Stimulated activated effector memory CD8-positive, alpha-beta T cell treated with anti-CD3 and anti-CD28 coated beads, Interleukin-12 subunit alpha, Interleukin-12 subunit beta, amount 100 ng/mL, for 72 hours (primary cell): ENCODE measurements at regions not wholly inside any gene's neighbourhood (a gene's known extent, or its start where the extent isn't known, plus 50 kb on each side); places are given as distances from the start of the nearest gene placed in this dataset.
A peak's percentile ranks its signal among the peaks of the same experiment; 100 is the strongest.

Experiments
- ATAC-seq: fragments of 150-1000 bp; cut with Tn5 transposase; 2 replicates; pipeline ENCODE4 v1.10.0; 2021
- DNase-seq, 2 donors: peaks; one replicate each; pipeline ENCODE4 v3.0.0; 2021 to 2022; ENCODE audit warnings: low spot score in 2 of 2
- H3K27ac Mint-ChIP-seq: one replicate; pipeline ENCODE4 v1.8.0; 2022; ENCODE audit warnings: mild to moderate bottlenecking, mixed read lengths
- H3K36me3 Mint-ChIP-seq: one replicate; pipeline ENCODE4 v1.8.0; 2022; ENCODE audit warnings: mild to moderate bottlenecking, mixed read lengths
- H3K4me1 Mint-ChIP-seq: one replicate; pipeline ENCODE4 v1.8.0; 2022; ENCODE audit warnings: mixed read lengths
- H3K4me3 Mint-ChIP-seq: one replicate; pipeline ENCODE4 v1.8.0; 2022; ENCODE audit warnings: mild to moderate bottlenecking, mixed read lengths
- H3K9me3 Mint-ChIP-seq: one replicate; pipeline ENCODE4 v1.8.0; 2022; ENCODE audit warnings: mixed read lengths

GRCh38 chr10:131010965-131011575, 300.5 kb downstream of the TCERG1L start:
- DNase-seq (no peak), ATAC-seq (no peak)
- H3K9me3 Mint-ChIP-seq, result no peaks in the 10 kb centered on the region
- no peaks in the 10 kb centered on the region for H3K36me3 Mint-ChIP-seq
- H3K4me1 Mint-ChIP-seq, result no peaks in the 10 kb centered on the region
- no peak overlapping the region for H3K27ac Mint-ChIP-seq
- no peak overlapping the region for H3K4me3 Mint-ChIP-seq

GRCh38 chr10:131011936-131012640, 299.4 kb downstream of the TCERG1L start:
- no peak for ATAC-seq
- no peaks in the 10 kb centered on the region for H3K9me3 Mint-ChIP-seq
- no peak overlapping the region for H3K4me3 Mint-ChIP-seq

GRCh38 chr10:131012641-131012985, 298.9 kb downstream of the TCERG1L start:
- no peaks in the 10 kb centered on the region for H3K4me1 Mint-ChIP-seq
- no peak overlapping the region for H3K4me3 Mint-ChIP-seq
- no peak overlapping the region for H3K27ac Mint-ChIP-seq
- no peaks in the 10 kb centered on the region for H3K36me3 Mint-ChIP-seq
- no peaks in the 10 kb centered on the region for H3K9me3 Mint-ChIP-seq
- ATAC-seq (no peak), DNase-seq (no peak)

More at GRCh38 chr10:131011936-131012640, 299.4 kb downstream of the TCERG1L start:
- H3K4me1 Mint-ChIP-seq, result no peaks in the 10 kb centered on the region
- DNase-seq, result no peak
- no peak overlapping the region for H3K27ac Mint-ChIP-seq
- H3K36me3 Mint-ChIP-seq, result no peaks in the 10 kb centered on the region

- no peak overlapping the region for H3K27ac Mint-ChIP-seq
These were observed 298.1 kb downstream of the TCERG1L start for GRCh38 chr10:131013281-131013912.

GRCh38 chr10:131014271-131014670, 297.2 kb downstream of the TCERG1L start:
- no peak for DNase-seq
- Mint-ChIP-seq H3K27ac (no peak overlapping the region), H3K4me1 (no peaks in the 10 kb centered on the region), H3K4me3 (no peak overlapping the region), H3K36me3 (no peaks in the 10 kb centered on the region), H3K9me3 (no peaks in the 10 kb centered on the region)
- ATAC-seq, result no peak

More at GRCh38 chr10:131013281-131013912, 298.1 kb downstream of the TCERG1L start:
- ATAC-seq (no peak), DNase-seq (no peak)
- Mint-ChIP-seq H3K36me3 (no peaks in the 10 kb centered on the region), H3K9me3 (no peaks in the 10 kb centered on the region), H3K4me3 (no peak overlapping the region), H3K4me1 (no peaks in the 10 kb centered on the region)

- no peak overlapping the region for H3K4me3 Mint-ChIP-seq
- H3K36me3 Mint-ChIP-seq, result no peaks in the 10 kb centered on the region
- DNase-seq (no peak), ATAC-seq (no peak)
- H3K27ac Mint-ChIP-seq, result no peak overlapping the region
- H3K4me1 Mint-ChIP-seq, result no peaks in the 10 kb centered on the region
- H3K9me3 Mint-ChIP-seq, result no peaks in the 10 kb centered on the region
These were observed 296.2 kb downstream of the TCERG1L start for GRCh38 chr10:131015271-131015670.

GRCh38 chr10:131016556-131016955, 295.0 kb downstream of the TCERG1L start:
- no peaks in the 10 kb centered on the region for H3K4me1 Mint-ChIP-seq
- ATAC-seq (no peak), DNase-seq (no peak)
- H3K27ac Mint-ChIP-seq, result no peak overlapping the region
- no peaks in the 10 kb centered on the region for H3K9me3 Mint-ChIP-seq
- no peaks in the 10 kb centered on the region for H3K36me3 Mint-ChIP-seq
- no peak overlapping the region for H3K4me3 Mint-ChIP-seq

- no peaks in the 10 kb centered on the region for H3K9me3 Mint-ChIP-seq
- H3K36me3 Mint-ChIP-seq, result no peaks in the 10 kb centered on the region
- H3K4me3 Mint-ChIP-seq, result no peak overlapping the region
- no peaks in the 10 kb centered on the region for H3K4me1 Mint-ChIP-seq
- peak; percentile 14 for ATAC-seq
- DNase-seq, result no peak
- H3K27ac Mint-ChIP-seq, result no peak overlapping the region
These were observed 293.8 kb downstream of the TCERG1L start for GRCh38 chr10:131017566-131018285.

GRCh38 chr10:131018886-131019500, 292.5 kb downstream of the TCERG1L start:
- no peak for DNase-seq
- Mint-ChIP-seq H3K9me3 (no peaks in the 10 kb centered on the region), H3K27ac (no peak overlapping the region), H3K4me3 (no peak overlapping the region), H3K36me3 (no peaks in the 10 kb centered on the region), H3K4me1 (no peaks in the 10 kb centered on the region)
- no peak for ATAC-seq

- ATAC-seq (no peak), DNase-seq (no peak)
- Mint-ChIP-seq H3K27ac (no peak overlapping the region), H3K4me3 (no peak overlapping the region), H3K9me3 (no peaks in the 10 kb centered on the region), H3K4me1 (no peaks in the 10 kb centered on the region), H3K36me3 (no peaks in the 10 kb centered on the region)
These were observed 291.8 kb downstream of the TCERG1L start for GRCh38 chr10:131019696-131020095.

GRCh38 chr10:131020775-131021174, 290.7 kb downstream of the TCERG1L start:
- ATAC-seq (no peak), DNase-seq (no peak)
- no peak overlapping the region for H3K4me3 Mint-ChIP-seq
- H3K4me1 Mint-ChIP-seq, result no peaks in the 10 kb centered on the region
- no peaks in the 10 kb centered on the region for H3K9me3 Mint-ChIP-seq
- no peaks in the 10 kb centered on the region for H3K36me3 Mint-ChIP-seq
- no peak overlapping the region for H3K27ac Mint-ChIP-seq

GRCh38 chr10:131021246-131021895, 290.1 kb downstream of the TCERG1L start:
- no peak for DNase-seq
- H3K36me3 Mint-ChIP-seq, result no peaks in the 10 kb centered on the region
- H3K4me3 Mint-ChIP-seq, result no peak overlapping the region
- H3K4me1 Mint-ChIP-seq, result no peaks in the 10 kb centered on the region
- ATAC-seq, result no peak
- H3K27ac Mint-ChIP-seq, result no peak overlapping the region
- no peaks in the 10 kb centered on the region for H3K9me3 Mint-ChIP-seq

GRCh38 chr10:131021969-131022368, 289.6 kb downstream of the TCERG1L start:
- Mint-ChIP-seq H3K4me1 (no peaks in the 10 kb centered on the region), H3K9me3 (no peaks in the 10 kb centered on the region), H3K4me3 (no peak overlapping the region), H3K27ac (no peak overlapping the region), H3K36me3 (no peaks in the 10 kb centered on the region)
- no peak for DNase-seq
- ATAC-seq, result no peak

- DNase-seq, result no peak
- no peak for ATAC-seq
- Mint-ChIP-seq H3K36me3 (no peaks in the 10 kb centered on the region), H3K9me3 (no peaks in the 10 kb centered on the region), H3K4me1 (no peaks in the 10 kb centered on the region), H3K4me3 (no peak overlapping the region), H3K27ac (no peak overlapping the region)
These were observed 289.2 kb downstream of the TCERG1L start for GRCh38 chr10:131022369-131022768.

GRCh38 chr10:131022981-131023380, 288.5 kb downstream of the TCERG1L start:
- Mint-ChIP-seq H3K4me1 (no peaks in the 10 kb centered on the region), H3K36me3 (no peaks in the 10 kb centered on the region), H3K27ac (no peak overlapping the region), H3K9me3 (no peaks in the 10 kb centered on the region), H3K4me3 (no peak overlapping the region)
- ATAC-seq, result no peak
- DNase-seq, result no peak
